ENCODE measurements at regions not wholly inside any gene's neighbourhood (a gene's known extent, or its start where the extent isn't known, plus 50 kb on each side); places are given as distances from the start of the nearest gene placed in this dataset.
"Not testable (repeated sequence)": the region's sequence is repeated elsewhere in the genome, so short reads cannot be mapped to it uniquely, and the experiment has no call there.

- no peak for DNase-seq
- WGBS, 5 donors = 89 to 93% (median 92%) methylated on average over 3 of the region's 3 CpGs
- H3K4me3 ChIP-seq = no peak overlapping the region
- H3K9me3 ChIP-seq = peaks cover 0 to 4% (median 0%) of the 10 kb centered on the region in 4 donors
- intact Hi-C loops (cut with DNase I; ENCODE audit: low total_unique reads) = no loop called here
- no peaks in the 10 kb centered on the region for H3K27me3 ChIP-seq
- TF ChIP-seq, protein P1, sequence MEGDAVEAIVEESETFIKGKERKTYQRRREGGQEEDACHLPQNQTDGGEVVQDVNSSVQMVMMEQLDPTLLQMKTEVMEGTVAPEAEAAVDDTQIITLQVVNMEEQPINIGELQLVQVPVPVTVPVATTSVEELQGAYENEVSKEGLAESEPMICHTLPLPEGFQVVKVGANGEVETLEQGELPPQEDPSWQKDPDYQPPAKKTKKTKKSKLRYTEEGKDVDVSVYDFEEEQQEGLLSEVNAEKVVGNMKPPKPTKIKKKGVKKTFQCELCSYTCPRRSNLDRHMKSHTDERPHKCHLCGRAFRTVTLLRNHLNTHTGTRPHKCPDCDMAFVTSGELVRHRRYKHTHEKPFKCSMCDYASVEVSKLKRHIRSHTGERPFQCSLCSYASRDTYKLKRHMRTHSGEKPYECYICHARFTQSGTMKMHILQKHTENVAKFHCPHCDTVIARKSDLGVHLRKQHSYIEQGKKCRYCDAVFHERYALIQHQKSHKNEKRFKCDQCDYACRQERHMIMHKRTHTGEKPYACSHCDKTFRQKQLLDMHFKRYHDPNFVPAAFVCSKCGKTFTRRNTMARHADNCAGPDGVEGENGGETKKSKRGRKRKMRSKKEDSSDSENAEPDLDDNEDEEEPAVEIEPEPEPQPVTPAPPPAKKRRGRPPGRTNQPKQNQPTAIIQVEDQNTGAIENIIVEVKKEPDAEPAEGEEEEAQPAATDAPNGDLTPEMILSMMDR (IDR thresholded peaks at IDR 0.05) = no peak
- TF ChIP-seq EP300 (IDR thresholded peaks at IDR 0.05) = no peak
- TF ChIP-seq POLR2A (IDR thresholded peaks at IDR 0.05) = no peak
- no peak for TF ChIP-seq POLR2AphosphoS5 (IDR thresholded peaks at IDR 0.05)
- H3K27ac ChIP-seq = no peak overlapping the region
- no peaks in the 10 kb centered on the region for H3K4me1 ChIP-seq
- H3K36me3 ChIP-seq = no peaks in the 10 kb centered on the region
These were observed 603.1 kb downstream of the EBF1 start for GRCh38 chr5:158496624-158497023.

GRCh38 chr5:158494541-158494940 is 605.2 kb downstream of the EBF1 start:
- H3K9me3 ChIP-seq = peaks cover 0 to 4% (median 0%) of the 10 kb centered on the region in 4 donors

GRCh38 chr5:158494044-158494443 is 605.7 kb downstream of the EBF1 start:
- H3K9me3 ChIP-seq; H3K27ac ChIP-seq; H3K4me3 ChIP-seq; H3K27me3 ChIP-seq; intact Hi-C loops (cut with DNase I; ENCODE audit: low total_unique reads); DNase-seq; H3K36me3 ChIP-seq; H3K4me1 ChIP-seq: not testable (repeated sequence)
- WGBS, 5 donors = 92 to 99% (median 94%) methylated on average over 2 of the region's 2 CpGs

More at GRCh38 chr5:158494541-158494940, 605.2 kb downstream of the EBF1 start:
- intact Hi-C loops (cut with DNase I; ENCODE audit: low total_unique reads) = no loop called here
- no peaks in the 10 kb centered on the region for H3K27me3 ChIP-seq
- DNase-seq = no peak
- TF ChIP-seq POLR2A (IDR thresholded peaks at IDR 0.05) = no peak
- no peak for TF ChIP-seq POLR2AphosphoS5 (IDR thresholded peaks at IDR 0.05)
- TF ChIP-seq, protein P1 (IDR thresholded peaks at IDR 0.05) = no peak
- TF ChIP-seq EP300 (IDR thresholded peaks at IDR 0.05) = no peak
- no peaks in the 10 kb centered on the region for H3K4me1 ChIP-seq
- no peak overlapping the region for H3K4me3 ChIP-seq
- H3K27ac ChIP-seq = no peak overlapping the region
- no peaks in the 10 kb centered on the region for H3K36me3 ChIP-seq
- WGBS, 5 donors = 85 to 93% (median 89%) methylated on average over 2 of the region's 2 CpGs

DNA sequence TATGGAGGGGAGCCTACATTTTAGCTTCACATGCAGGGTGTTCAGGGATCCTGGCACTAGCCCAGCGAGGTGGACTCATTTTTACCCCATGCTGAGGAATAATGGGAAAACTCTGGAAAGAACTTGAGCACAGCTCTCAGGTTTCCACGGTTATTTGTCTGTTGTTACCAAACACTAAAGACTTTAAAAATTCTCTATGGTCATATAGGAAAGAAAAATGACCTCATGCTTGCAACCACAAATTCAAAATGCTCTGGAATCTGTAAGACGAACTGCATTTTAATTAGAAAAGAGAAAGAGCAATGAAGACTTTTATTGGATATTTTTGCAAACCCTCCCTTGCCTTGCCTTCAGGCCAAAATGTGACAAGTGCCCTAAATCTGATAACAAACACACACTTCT is 606.9 kb downstream of the EBF1 start:
- Histone ChIP-seq H3K27ac (no peak overlapping the region), H3K4me3 (no peak overlapping the region), H3K4me1 (no peaks in the 10 kb centered on the region), H3K27me3 (no peaks in the 10 kb centered on the region), H3K36me3 (no peaks in the 10 kb centered on the region), H3K9me3 (peaks cover 0 to 4% (median 0%) of the 10 kb centered on the region in 4 donors)
- intact Hi-C loops (cut with DNase I; ENCODE audit: low total_unique reads) = no loop called here
- no peak for TF ChIP-seq EP300 (IDR thresholded peaks at IDR 0.05)
- TF ChIP-seq, protein P1 (IDR thresholded peaks at IDR 0.05) = no peak
- TF ChIP-seq POLR2AphosphoS5 (IDR thresholded peaks at IDR 0.05) = no peak
- no peak for TF ChIP-seq POLR2A (IDR thresholded peaks at IDR 0.05)
- WGBS, 5 donors = 72 to 82% (median 78%) methylated on average over 3 of the region's 3 CpGs
- no peak for DNase-seq

DNA sequence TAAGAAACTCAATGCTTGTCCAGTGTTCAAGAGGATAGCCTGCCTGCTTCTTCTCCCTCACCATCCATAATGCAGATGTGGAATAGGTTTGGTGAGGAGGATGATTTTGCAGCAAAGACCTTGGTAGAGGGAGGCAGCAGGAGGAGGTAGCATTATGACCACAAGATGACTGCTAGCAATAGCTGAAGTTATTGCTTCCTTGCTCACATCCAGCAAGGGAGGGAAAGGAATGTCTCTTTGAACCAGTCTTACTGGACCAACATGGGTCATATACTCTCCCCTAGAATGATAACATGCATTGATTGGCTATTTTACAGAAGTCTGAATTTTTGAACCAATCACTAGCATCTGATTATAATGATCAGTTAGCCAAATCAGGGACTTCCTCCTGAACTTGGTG is 607.6 kb downstream of the EBF1 start:
- H3K4me1 ChIP-seq = no peaks in the 10 kb centered on the region
- intact Hi-C loops (cut with DNase I; ENCODE audit: low total_unique reads) = no loop called here
- no peak for DNase-seq
- no peaks in the 10 kb centered on the region for H3K27me3 ChIP-seq
- H3K4me3 ChIP-seq = no peak overlapping the region
- TF ChIP-seq EP300 (IDR thresholded peaks at IDR 0.05) = no peak
- H3K27ac ChIP-seq = no peak overlapping the region
- H3K9me3 ChIP-seq = peaks cover 0 to 4% (median 0%) of the 10 kb centered on the region in 4 donors
- no peaks in the 10 kb centered on the region for H3K36me3 ChIP-seq
